ENCODE measurements at regions not wholly inside any gene's neighbourhood (a gene's known extent, or its start where the extent isn't known, plus 50 kb on each side); places are given as distances from the start of the nearest gene placed in this dataset.

DNA sequence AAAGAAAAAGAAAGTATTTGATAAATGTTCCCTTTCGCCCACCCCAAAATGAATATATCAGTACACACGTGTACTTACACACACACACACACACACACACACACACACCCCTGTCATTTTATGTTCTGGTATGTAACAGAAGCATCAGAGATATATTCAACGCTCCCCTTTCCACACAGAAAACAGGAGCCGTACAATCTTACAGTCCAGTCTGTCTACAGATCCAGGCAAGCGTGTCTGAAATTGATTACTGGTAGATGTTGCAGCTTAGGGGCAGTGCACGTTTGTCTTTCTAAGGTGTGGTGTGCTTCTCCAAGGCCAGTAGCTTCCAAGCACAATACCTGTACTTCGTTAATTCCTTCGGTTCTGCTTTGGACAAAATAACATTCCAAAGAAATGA is 143.7 kb upstream of the RNF32 start:
- TF ChIP-seq, protein P1, sequence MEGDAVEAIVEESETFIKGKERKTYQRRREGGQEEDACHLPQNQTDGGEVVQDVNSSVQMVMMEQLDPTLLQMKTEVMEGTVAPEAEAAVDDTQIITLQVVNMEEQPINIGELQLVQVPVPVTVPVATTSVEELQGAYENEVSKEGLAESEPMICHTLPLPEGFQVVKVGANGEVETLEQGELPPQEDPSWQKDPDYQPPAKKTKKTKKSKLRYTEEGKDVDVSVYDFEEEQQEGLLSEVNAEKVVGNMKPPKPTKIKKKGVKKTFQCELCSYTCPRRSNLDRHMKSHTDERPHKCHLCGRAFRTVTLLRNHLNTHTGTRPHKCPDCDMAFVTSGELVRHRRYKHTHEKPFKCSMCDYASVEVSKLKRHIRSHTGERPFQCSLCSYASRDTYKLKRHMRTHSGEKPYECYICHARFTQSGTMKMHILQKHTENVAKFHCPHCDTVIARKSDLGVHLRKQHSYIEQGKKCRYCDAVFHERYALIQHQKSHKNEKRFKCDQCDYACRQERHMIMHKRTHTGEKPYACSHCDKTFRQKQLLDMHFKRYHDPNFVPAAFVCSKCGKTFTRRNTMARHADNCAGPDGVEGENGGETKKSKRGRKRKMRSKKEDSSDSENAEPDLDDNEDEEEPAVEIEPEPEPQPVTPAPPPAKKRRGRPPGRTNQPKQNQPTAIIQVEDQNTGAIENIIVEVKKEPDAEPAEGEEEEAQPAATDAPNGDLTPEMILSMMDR (IDR thresholded peaks at IDR 0.05; ENCODE audit: poor library complexity), result no peak
- no peak for TF ChIP-seq EZH2phosphoT487 (IDR thresholded peaks at IDR 0.05; ENCODE audit: low read depth, severe bottlenecking, unreplicated experiment)
- no peak for TF ChIP-seq EZH2 (IDR thresholded peaks at IDR 0.05; ENCODE audit: borderline replicate concordance)
- 69% methylated on average over 8 of the region's 8 CpGs for WGBS (ENCODE audit: low lambda C conversion rate, missing lambda C conversion rate)
- Histone ChIP-seq H2AFZ (no peak overlapping the region), H3K36me3 (replicated peaks; ENCODE audit: insufficient read depth, low read depth) (no peaks in the 10 kb centered on the region), H3K27ac (no peak overlapping the region), H3K9me2 (replicated peaks; ENCODE audit: insufficient read depth) (no peaks in the 10 kb centered on the region), H3K4me2 (peak overlapping the region; percentile 44), H4K20me1 (ENCODE audit: insufficient read depth, poor library complexity, severe bottlenecking) (no peaks in the 10 kb centered on the region), H3K27me3 (no peaks in the 10 kb centered on the region), H3K4me1 (ENCODE audit: insufficient read depth) (no peaks in the 10 kb centered on the region), H3K79me2 (no peaks in the 10 kb centered on the region), H3K9me3 (ENCODE audit: low read depth) (no peaks in the 10 kb centered on the region), H3K4me3 (no peak overlapping the region)
- DNase-seq (ENCODE audit: low spot score), result no peak

DNA sequence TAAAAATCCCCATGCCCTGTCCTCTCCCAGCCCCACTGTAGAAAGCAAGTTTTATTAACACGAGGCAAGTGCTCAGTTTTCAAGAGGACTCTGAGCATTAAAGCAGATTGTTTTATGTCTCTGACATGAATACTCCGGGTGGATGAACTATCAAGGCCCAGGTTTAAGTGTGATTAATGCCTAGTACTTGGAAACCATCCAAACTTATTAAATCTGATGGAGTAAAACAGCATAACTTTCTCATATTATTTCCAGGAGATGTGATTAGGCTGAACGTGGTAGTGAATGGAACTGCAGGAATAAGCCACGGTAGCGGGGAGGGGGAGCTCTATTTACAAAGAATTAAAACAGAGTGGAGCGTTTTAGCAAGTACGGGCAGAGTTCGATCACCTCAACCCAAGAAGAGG is 144.2 kb upstream of the RNF32 start:
- Histone ChIP-seq H3K9me3 (ENCODE audit: low read depth) (no peaks in the 10 kb centered on the region), H3K4me1 (ENCODE audit: insufficient read depth) (no peaks in the 10 kb centered on the region), H3K79me2 (no peaks in the 10 kb centered on the region), H2AFZ (no peak overlapping the region), H3K36me3 (replicated peaks; ENCODE audit: insufficient read depth, low read depth) (no peaks in the 10 kb centered on the region), H3K27me3 (no peaks in the 10 kb centered on the region), H3K27ac (no peak overlapping the region), H3K4me2 (peak overlapping the region; percentile 44), H3K4me3 (no peak overlapping the region), H4K20me1 (ENCODE audit: insufficient read depth, poor library complexity, severe bottlenecking) (no peaks in the 10 kb centered on the region), H3K9me2 (replicated peaks; ENCODE audit: insufficient read depth) (no peaks in the 10 kb centered on the region)
- 48% methylated on average over 8 of the region's 8 CpGs for WGBS (ENCODE audit: low lambda C conversion rate, missing lambda C conversion rate)
- DNase-seq (ENCODE audit: low spot score), result no peak
- no peak for TF ChIP-seq EZH2 (IDR thresholded peaks at IDR 0.05; ENCODE audit: borderline replicate concordance)
- TF ChIP-seq, protein P1 (IDR thresholded peaks at IDR 0.05; ENCODE audit: poor library complexity), result no peak
- TF ChIP-seq EZH2phosphoT487 (IDR thresholded peaks at IDR 0.05; ENCODE audit: low read depth, severe bottlenecking, unreplicated experiment), result no peak

DNA sequence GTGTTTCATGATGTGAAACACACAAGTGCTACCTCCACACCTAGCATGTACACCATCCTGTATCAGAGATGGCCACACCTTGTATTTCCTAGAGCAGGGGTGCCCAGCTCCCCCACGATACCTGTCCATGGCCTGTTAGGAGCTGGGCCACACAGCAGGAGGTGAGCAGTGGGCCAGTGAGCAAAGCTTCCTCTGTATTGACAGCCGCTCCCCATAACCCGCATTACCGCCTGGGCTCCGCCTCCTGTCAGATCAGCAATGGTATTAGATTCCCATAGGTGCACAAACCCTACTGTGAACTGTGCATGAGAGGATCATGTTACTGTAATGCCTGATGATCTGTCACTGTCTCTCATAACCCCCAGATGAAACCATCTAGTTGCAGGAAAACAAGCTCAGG is 145.6 kb upstream of the RNF32 start:
- Histone ChIP-seq H3K79me2 (no peaks in the 10 kb centered on the region), H3K27me3 (no peaks in the 10 kb centered on the region), H4K20me1 (ENCODE audit: insufficient read depth, poor library complexity, severe bottlenecking) (no peaks in the 10 kb centered on the region), H3K9me2 (replicated peaks; ENCODE audit: insufficient read depth) (no peaks in the 10 kb centered on the region), H3K9me3 (ENCODE audit: low read depth) (no peaks in the 10 kb centered on the region), H3K4me3 (no peak overlapping the region), H3K4me2 (no peak overlapping the region), H3K36me3 (replicated peaks; ENCODE audit: insufficient read depth, low read depth) (no peaks in the 10 kb centered on the region), H2AFZ (no peak overlapping the region), H3K4me1 (ENCODE audit: insufficient read depth) (no peaks in the 10 kb centered on the region), H3K27ac (no peak overlapping the region)
- TF ChIP-seq, protein P1 (IDR thresholded peaks at IDR 0.05; ENCODE audit: poor library complexity), result no peak
- TF ChIP-seq EZH2phosphoT487 (IDR thresholded peaks at IDR 0.05; ENCODE audit: low read depth, severe bottlenecking, unreplicated experiment), result no peak
- TF ChIP-seq EZH2 (IDR thresholded peaks at IDR 0.05; ENCODE audit: borderline replicate concordance), result no peak
- DNase-seq (ENCODE audit: low spot score), result no peak
- WGBS (ENCODE audit: low lambda C conversion rate, missing lambda C conversion rate), result 95% methylated on average over 5 of the region's 5 CpGs

DNA sequence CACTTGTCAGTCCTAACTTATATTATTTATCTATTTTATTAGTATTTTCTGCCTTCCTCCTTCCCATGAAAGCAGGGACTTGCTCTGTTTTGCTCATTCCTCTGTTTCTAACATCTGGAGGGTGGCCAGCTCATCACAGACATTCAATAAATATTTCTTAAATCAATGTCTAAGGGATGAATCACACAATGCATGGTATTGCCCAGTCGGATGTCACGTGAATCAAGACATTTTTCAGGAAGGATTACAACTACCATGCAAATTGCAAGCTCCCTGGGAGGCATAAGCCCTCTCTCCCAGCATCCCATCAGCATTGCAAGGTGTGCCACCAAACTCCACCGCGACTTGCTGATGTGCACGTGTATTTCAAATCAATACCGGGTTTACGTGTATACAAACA is 146.6 kb upstream of the RNF32 start:
- Histone ChIP-seq H3K9me3 (ENCODE audit: low read depth) (no peaks in the 10 kb centered on the region), H3K36me3 (replicated peaks; ENCODE audit: insufficient read depth, low read depth) (no peaks in the 10 kb centered on the region), H3K4me1 (ENCODE audit: insufficient read depth) (no peaks in the 10 kb centered on the region), H3K27ac (no peak overlapping the region), H3K4me2 (no peak overlapping the region), H3K4me3 (no peak overlapping the region), H4K20me1 (ENCODE audit: insufficient read depth, poor library complexity, severe bottlenecking) (no peaks in the 10 kb centered on the region), H2AFZ (no peak overlapping the region), H3K9me2 (replicated peaks; ENCODE audit: insufficient read depth) (no peaks in the 10 kb centered on the region), H3K27me3 (no peaks in the 10 kb centered on the region), H3K79me2 (no peaks in the 10 kb centered on the region)
- 90% methylated on average over 7 of the region's 7 CpGs for WGBS (ENCODE audit: low lambda C conversion rate, missing lambda C conversion rate)
- DNase-seq (ENCODE audit: low spot score), result no peak
- TF ChIP-seq, protein P1 (IDR thresholded peaks at IDR 0.05; ENCODE audit: poor library complexity), result no peak
- TF ChIP-seq EZH2phosphoT487 (IDR thresholded peaks at IDR 0.05; ENCODE audit: low read depth, severe bottlenecking, unreplicated experiment), result no peak

All from hepatocyte (in vitro differentiated cells).